ENCODE measurements at regions not wholly inside any gene's neighbourhood (a gene's known extent, or its start where the extent isn't known, plus 50 kb on each side); places are given as distances from the start of the nearest gene placed in this dataset.
"Not testable (repeated sequence)": the region's sequence is repeated elsewhere in the genome, so short reads cannot be mapped to it uniquely, and the experiment has no call there.

GRCh38 chr3:3927965-3928364, 128.7 kb downstream of the LRRN1 start:
- Histone ChIP-seq H3K4me2 (ENCODE audit: insufficient read depth, low read length) (no peak overlapping the region), H3K79me2 (ENCODE audit: control insufficient read depth, insufficient read depth, low read length) (no peaks in the 10 kb centered on the region), H3K9me1 (replicated peaks; ENCODE audit: control insufficient read depth, extremely low read depth, insufficient read depth, low read length) (no peaks in the 10 kb centered on the region), H3K4me1 (ENCODE audit: control insufficient read depth, extremely low read depth, insufficient read depth, low read length) (no peaks in the 10 kb centered on the region), H3K9me3 (replicated peaks; ENCODE audit: control insufficient read depth, insufficient read depth, low read length) (peaks cover 8% of the 10 kb centered on the region), H3K9ac (replicated peaks; ENCODE audit: extremely low read depth, insufficient read depth, low read length) (no peak overlapping the region), H3K27me3 (ENCODE audit: control insufficient read depth in 2 of 2, insufficient read depth in 2 of 2, low read length in 2 of 2) (no peaks in the 10 kb centered on the region), H4K20me1 (replicated peaks; ENCODE audit: control insufficient read depth, extremely low read depth, insufficient read depth, low read length) (no peaks in the 10 kb centered on the region), H2AFZ (ENCODE audit: low read depth, low read length) (no peak overlapping the region), H3K27ac (ENCODE audit: insufficient read depth, low read depth, low read length) (no peak overlapping the region), H3K4me3 (replicated peaks in 1 of 3; ENCODE audit: insufficient read depth in 1 of 3, low read depth in 1 of 3, low read length in 3 of 3) (no peak overlapping the region), H3K36me3 (ENCODE audit: control insufficient read depth in 2 of 2, extremely low read depth in 1 of 2, insufficient read depth in 2 of 2, low read length in 2 of 2) (no peaks in the 10 kb centered on the region)
- dilution Hi-C loops (cut with MboI; ENCODE audit: extremely low pct_ligation_motif_present, low sequenced_read_pairs): no loop called here
- DNase-seq (ENCODE audit: low read depth, low spot score) (no peak), FAIRE-seq (no peak)
- CTCF ChIA-PET: no interaction called here
- no TSS peak for BruUV-seq (replicated peaks)
- POLR2A ChIA-PET: no interaction called here
- intact Hi-C loops (cut with micrococcal nuclease): no loop called here
- TF ChIP-seq POLR2A (IDR thresholded peaks at IDR 0.05; ENCODE audit: low read depth, low read length) (no peak), MAX (IDR thresholded peaks at IDR 0.05; ENCODE audit: insufficient read depth, insufficient read length) (no peak), POLR2AphosphoS5 (IDR thresholded peaks at IDR 0.05; ENCODE audit: insufficient read depth, low read depth, low read length) (no peak), FOS (IDR thresholded peaks at IDR 0.05; ENCODE audit: borderline replicate concordance, insufficient read depth, low read length) (no peak), MYC (IDR thresholded peaks at IDR 0.05; ENCODE audit: low read depth, low read length) (no peak), JUN (IDR thresholded peaks at IDR 0.05; ENCODE audit: borderline replicate concordance, insufficient read depth, insufficient read length, low read depth) (no peak), EZH2 (IDR thresholded peaks at IDR 0.05; ENCODE audit: borderline replicate concordance, low read depth, low read length, severe bottlenecking) (no peak), GATA2 (IDR thresholded peaks at IDR 0.05; ENCODE audit: insufficient read depth, insufficient read length, low read depth, low read length) (no peak)
- TF ChIP-seq, protein P1, sequence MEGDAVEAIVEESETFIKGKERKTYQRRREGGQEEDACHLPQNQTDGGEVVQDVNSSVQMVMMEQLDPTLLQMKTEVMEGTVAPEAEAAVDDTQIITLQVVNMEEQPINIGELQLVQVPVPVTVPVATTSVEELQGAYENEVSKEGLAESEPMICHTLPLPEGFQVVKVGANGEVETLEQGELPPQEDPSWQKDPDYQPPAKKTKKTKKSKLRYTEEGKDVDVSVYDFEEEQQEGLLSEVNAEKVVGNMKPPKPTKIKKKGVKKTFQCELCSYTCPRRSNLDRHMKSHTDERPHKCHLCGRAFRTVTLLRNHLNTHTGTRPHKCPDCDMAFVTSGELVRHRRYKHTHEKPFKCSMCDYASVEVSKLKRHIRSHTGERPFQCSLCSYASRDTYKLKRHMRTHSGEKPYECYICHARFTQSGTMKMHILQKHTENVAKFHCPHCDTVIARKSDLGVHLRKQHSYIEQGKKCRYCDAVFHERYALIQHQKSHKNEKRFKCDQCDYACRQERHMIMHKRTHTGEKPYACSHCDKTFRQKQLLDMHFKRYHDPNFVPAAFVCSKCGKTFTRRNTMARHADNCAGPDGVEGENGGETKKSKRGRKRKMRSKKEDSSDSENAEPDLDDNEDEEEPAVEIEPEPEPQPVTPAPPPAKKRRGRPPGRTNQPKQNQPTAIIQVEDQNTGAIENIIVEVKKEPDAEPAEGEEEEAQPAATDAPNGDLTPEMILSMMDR (IDR thresholded peaks at IDR 0.05; ENCODE audit: extremely low read depth in 1 of 2, insufficient read depth in 1 of 2, low read depth in 1 of 2, low read length in 2 of 2): no peak

DNA sequence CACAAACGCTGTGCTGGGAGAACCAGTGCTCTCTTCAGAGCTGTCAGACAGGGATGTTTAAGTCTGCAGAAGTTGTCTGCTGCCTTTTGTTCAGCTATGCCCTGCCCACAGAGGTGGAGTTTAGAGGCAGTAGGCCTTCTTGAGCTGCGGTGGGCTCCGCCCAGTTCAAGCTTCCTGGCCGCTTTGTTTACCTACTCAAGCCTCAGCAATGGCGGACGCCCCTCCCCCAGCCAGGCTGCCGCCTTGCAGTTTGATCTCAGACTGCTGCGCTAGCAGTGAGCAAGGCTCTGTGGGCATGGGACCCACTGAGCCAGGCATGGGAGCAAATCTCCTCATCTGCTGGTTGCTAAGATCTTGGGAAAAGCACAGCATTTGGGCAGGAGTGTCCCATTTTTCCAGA, 142.1 kb downstream of the LRRN1 start:
- dilution Hi-C loops (cut with MboI; ENCODE audit: extremely low pct_ligation_motif_present, low sequenced_read_pairs): not testable (repeated sequence)

More for the DNA sequence above, 142.1 kb downstream of the LRRN1 start:
- H3K4me3 ChIP-seq (replicated peaks in 1 of 3; ENCODE audit: insufficient read depth in 1 of 3, low read depth in 1 of 3, low read length in 3 of 3); BruUV-seq (replicated peaks); H2AFZ ChIP-seq (ENCODE audit: low read depth, low read length); POLR2A ChIA-PET; H3K4me2 ChIP-seq (ENCODE audit: insufficient read depth, low read length); H3K27ac ChIP-seq (ENCODE audit: insufficient read depth, low read depth, low read length); H3K4me1 ChIP-seq (ENCODE audit: control insufficient read depth, extremely low read depth, insufficient read depth, low read length); FAIRE-seq; H3K9ac ChIP-seq (replicated peaks; ENCODE audit: extremely low read depth, insufficient read depth, low read length); H3K27me3 ChIP-seq (ENCODE audit: control insufficient read depth in 2 of 2, insufficient read depth in 2 of 2, low read length in 2 of 2); DNase-seq (ENCODE audit: low read depth, low spot score); H3K9me1 ChIP-seq (replicated peaks; ENCODE audit: control insufficient read depth, extremely low read depth, insufficient read depth, low read length); H3K9me3 ChIP-seq (replicated peaks; ENCODE audit: control insufficient read depth, insufficient read depth, low read length); CTCF ChIA-PET; H3K36me3 ChIP-seq (ENCODE audit: control insufficient read depth in 2 of 2, extremely low read depth in 1 of 2, insufficient read depth in 2 of 2, low read length in 2 of 2); H4K20me1 ChIP-seq (replicated peaks; ENCODE audit: control insufficient read depth, extremely low read depth, insufficient read depth, low read length); intact Hi-C loops (cut with micrococcal nuclease); H3K79me2 ChIP-seq (ENCODE audit: control insufficient read depth, insufficient read depth, low read length): not testable (repeated sequence)
